ENCODE measurements at regions not wholly inside any gene's neighbourhood (a gene's known extent, or its start where the extent isn't known, plus 50 kb on each side); places are given as distances from the start of the nearest gene placed in this dataset.

- TF ChIP-seq POLR2A (IDR thresholded peaks at IDR 0.05) (no peak), CTCF (IDR thresholded peaks at IDR 0.05) (no peak)
Measured at GRCh38 chr20:39993742-39994141, 695.3 kb downstream of the MAFB start.
